Stimulated activated CD4-positive, alpha-beta T cell treated with anti-CD3 and anti-CD28 coated beads, Interleukin-12 subunit alpha, Interleukin-12 subunit beta, amount 100 ng/mL, for 24 hours (primary cell): ENCODE measurements at regions not wholly inside any gene's neighbourhood (a gene's known extent, or its start where the extent isn't known, plus 50 kb on each side); places are given as distances from the start of the nearest gene placed in this dataset.

Experiments used
- DNase-seq, 2 experiments: peaks; one replicate each; pipeline ENCODE4 v3.0.0-alpha.2; 2020; ENCODE audit warnings: low read depth in 2 of 2

DNA sequence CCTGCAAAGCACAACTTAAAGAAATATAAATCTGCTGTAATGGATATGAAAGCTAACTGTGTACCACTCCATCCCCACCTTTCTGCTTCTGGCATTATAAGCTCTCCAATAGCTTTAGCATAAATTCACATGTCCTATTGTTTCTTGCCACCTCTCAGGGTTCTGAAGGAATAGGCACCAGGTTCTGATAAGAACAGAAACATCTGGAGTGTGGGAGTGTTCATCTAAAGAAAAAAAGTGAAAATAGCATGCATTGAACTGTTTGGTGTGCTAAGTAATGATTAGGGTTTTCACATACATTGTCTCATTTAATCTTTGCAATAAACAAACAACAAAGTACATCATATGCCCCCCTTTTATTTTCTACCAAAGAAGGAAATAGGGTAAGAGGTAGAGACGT is 72.3 kb downstream of the FAM76B start:
- DNase-seq: no peak

DNA sequence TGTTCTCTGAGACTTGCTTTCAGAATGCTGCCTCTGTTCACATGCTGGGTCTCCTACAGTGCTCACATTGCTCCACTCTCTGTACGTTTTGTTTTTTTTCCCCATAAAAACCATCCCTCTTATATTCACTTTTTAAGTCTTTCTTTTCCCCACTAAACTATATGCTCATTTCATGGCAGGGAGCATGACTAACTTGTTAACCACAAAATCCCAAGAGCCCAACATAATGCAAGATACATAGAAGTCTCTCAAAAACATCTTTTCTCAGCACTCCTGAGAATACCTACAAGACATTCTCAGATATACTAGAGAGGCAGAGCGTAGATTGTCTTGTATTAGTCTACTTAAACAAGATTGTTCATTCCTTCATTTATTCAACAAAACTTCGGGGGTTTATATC is 73.3 kb downstream of the FAM76B start:
- no peak for DNase-seq

DNA sequence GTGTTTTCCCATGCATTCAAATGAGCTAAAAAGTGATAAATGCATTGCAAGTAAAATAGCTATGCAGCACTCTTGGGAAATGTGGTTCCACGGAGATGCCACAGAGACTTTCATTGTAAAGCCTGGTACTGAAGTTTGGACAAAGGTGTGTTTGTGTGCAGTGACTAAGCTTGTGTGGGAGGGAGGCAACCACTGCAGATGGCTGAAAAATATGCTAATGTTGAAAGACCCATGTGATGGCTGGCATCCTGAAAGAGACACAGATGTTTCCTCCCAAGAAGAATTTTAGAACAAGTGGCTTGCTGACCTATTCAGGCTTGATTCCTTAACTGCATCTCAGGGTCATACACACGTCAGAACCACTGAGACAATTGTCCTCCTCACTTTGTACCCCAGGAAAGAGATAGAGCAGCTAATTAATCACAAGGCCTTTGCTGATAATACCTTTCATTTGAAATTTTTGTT is 73.8 kb downstream of the FAM76B start:
- peak in 1 of 2 experiments; percentile 33 for DNase-seq

DNA sequence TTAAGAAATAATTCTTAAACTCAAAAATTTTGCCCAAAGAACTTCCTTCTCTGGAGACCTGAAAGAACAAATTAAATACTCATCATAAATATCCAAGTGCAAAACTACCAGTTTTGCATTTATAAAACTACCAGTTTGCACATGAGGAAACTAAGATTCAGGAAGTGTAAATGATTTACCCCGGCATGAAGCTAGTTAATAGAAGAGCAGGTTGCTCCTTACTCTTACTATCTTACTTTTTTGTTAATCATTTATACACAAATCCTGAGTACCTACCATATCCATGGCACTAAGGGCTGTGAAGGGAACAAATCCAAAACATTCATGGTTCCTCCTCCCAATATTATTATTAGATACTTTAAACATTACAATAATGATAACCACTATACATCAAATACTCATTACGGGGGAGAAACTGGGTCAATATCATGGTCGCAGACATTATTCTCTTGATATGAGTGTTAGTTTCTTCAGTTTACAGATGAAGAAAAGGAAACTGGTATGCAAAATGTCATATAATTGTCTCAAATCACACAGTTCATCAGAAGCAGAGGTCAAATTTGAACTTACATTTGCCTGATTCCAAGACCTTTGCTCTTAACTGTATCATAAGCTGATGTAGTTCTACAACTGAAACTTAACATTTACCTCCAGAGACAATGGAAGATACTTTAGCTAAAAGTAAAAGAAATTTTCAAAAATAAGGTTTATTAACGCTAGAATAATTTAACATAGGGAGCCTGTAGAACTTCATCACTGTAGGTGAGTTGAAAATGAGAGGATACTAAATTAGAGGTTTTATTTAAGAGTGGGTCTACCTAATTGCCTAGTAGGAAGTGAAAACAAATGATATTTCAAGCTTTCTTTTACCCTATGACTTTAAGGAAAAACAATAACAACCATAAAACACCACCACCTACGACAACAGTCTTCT is 74.5 kb downstream of the FAM76B start:
- no peak for DNase-seq

DNA sequence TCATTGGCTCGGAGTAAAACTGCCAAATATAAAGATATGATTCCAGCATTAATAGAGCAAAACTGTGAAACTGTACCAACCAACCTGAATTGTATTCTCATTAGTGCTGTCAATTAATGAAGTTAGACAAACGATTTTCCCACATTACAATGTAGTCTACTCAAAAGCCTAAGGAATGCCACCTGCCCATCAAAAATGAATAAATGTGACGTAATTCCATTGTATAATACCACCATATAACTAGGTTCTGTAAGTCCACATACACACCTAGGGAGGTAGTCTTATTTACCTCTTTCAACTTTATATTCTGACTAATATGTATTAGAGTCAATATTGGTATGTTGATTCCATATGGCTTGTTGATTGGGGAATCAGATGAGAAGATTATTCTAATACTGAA is 76.2 kb downstream of the FAM76B start:
- DNase-seq: no peak

DNA sequence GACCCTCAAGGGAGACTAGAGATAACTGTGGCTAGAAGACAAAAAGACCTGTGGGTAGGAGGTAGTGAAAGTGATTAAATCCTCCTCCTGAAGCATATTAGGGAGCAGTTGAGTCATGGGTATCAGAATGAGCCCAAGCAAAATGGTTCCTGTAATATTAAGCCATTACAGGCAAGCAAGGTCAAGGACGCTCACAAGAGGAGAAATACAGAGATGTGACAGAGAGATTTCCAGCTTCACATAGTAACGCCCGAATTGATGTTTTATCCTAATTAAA is 77.7 kb downstream of the FAM76B start:
- DNase-seq: no peak

DNA sequence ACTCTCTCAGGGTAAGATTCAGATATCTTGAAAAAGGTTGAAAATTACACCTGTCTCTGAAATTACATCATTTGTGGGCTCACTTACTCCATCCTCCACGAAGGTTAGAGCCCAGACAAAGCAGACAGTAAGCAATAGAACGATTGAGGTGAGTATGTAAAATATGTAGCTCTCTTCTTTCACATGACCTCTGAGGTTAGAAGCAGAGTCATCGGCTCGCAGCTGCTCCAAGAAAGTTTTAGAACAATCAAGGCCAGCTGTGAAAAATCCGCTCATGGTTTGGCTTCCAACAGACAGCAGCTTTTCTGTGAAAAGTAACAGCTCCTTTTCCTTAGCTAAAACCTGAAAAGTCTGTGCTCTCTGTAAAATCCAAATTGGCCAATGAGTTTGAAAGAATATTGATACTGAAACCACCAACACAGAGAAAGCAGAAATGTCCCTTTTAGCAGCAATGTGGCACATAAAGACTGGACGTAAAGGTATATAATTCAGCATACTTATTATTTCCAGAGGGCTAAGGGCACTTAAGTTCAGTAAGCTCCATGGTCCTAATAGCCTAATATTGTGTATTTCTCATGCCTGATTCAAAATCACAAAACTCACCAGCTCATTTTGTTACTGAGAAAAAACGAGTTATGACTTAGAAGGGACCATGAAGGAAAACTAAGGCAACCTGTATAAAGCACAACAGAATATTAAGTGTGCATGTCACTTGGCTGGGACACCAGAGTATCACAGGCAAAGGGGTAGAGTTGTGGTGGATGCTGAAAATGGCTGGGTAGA is 78.2 kb downstream of the FAM76B start:
- no peak for DNase-seq

DNA sequence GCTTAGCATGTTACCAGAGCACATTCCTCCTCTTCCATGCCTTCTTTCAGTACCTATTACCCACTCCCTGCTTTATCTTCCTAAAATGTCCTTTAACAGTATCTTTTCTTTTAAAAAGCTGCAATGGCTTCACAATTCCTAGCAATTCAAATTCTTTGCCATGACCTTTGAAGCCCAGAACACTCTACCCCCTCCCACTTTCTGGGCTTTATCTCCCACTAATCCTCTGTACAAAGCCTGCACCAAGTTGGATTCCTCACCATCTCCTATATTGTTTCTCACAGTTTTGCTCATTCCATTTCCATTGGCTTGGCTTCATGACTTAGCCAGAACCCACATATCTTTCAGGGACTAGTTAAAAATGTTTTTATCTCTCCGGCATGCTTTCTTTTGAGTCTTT is 80.9 kb downstream of the FAM76B start:
- no peak for DNase-seq

DNA sequence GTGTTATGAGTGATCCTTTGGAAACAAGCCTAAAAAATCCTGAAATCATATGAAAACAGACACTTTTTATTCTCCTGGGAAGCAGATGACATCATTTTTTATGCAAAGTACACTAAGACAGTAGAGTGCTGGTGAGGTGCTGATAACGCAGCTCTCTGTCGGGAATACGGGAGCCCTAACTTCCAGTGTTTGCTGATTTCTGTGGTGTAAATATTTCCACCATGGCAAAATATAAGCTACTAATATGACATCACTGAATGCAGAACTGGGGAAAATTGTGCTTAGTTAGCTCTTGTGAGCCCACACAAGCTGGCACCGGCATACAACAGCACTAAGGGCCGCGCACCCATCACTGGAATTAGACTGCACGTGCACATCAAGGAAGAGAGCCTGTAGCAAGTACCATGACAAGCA is 82.6 kb downstream of the FAM76B start:
- no peak for DNase-seq

DNA sequence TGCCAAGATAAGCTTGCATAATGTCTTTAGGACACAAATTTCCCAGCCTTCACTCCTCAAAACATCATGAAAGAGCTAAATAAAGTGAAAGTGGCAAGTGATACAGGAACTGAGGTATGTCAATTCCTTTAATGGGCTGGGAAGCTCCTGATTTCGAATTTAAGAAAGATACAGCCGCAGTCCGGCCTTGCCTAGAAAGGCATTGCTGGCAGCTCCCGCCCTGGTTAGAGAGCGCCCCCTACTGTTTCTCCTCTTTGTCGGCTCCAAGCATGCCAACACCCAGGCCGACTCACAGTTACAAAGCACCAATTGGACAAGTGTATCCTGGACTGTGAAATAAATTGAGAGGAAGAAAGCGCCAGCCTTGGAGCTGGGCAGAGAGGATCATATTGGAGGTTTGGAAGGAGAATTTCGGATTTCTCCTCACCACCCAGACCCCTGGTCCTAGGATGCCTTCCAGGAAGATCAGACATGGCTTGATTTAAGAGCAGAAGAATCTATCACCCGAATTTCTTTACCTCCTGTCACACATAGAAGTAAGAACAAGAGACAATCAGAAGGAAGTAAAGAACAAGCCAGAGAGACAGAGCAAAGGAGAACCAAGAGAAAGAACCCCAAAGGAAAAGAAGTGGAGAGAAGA is 84.0 kb downstream of the FAM76B start:
- peak; percentile 74 to 79 for DNase-seq

DNA sequence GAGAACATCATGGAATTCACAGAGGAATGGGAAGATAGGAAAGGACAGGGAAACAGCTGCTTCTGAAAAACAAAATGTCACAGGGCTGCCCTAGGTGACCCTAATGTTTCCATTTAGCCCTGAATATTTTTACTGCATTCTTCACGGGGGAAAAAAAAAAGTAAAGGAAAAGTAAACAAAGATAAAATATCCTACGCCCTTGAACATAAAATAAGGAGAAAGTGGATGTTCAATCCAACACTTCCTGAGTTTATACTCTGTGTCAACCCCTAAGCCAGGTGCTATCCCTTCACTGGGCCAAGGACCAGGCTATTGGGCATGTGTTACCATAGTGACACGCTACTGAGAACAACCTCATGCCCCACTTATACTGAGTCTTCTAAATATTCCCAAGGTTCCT is 84.7 kb downstream of the FAM76B start:
- DNase-seq: no peak

DNA sequence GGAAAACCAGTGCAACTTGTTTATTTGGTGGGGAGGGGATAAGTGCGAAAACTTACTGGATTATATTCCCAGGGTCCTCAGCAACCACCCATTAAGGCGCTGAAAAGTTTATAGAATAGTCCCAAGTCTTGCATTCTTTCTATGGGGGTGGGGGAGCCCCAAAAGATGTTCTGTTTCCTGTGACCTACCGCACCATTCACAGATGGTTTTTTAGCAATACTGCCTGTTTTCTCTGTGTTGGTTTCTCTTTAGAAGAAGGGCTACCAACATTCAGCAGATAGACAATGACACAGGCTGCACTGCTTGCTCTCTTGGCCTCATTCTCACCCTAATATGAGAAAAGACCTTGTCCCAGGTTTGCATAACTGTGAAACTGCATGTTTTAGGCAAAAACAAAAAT is 86.5 kb downstream of the FAM76B start:
- no peak for DNase-seq

DNA sequence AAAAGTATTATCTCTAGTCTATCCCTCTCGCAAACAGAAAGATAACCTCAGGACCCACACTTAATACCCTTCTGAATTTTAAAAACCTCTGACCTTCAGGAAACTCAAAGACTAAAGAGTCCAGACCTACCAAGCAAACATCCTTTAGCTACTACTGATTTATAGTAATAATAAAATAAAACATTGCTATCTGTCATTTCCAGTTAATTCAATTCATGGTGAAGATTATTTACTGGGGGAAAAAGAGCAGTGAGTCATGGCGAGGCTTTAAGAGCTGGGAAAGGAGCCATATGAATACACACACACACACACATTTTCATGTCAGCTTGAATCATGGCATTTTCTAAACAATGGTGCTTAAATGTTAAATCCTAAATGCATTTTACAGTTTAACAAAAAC is 87.1 kb downstream of the FAM76B start:
- no peak for DNase-seq

DNA sequence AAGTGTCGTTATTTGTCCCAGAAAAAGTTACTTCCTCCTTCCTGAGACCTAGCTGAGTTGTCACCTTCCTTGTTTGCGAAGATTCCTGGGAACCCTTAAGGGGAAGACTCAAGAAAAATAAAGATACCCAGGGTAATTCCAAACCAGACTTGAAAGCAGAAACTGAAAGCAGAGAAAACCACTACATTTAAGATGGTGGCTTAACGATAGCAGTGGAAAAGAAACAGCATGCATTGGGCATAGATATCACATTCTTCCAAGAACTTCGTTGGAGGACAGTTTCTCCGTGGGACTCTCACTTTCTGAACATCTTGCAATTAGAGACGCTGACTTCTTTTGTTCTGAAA is 89.1 kb downstream of the FAM76B start:
- DNase-seq: no peak

DNA sequence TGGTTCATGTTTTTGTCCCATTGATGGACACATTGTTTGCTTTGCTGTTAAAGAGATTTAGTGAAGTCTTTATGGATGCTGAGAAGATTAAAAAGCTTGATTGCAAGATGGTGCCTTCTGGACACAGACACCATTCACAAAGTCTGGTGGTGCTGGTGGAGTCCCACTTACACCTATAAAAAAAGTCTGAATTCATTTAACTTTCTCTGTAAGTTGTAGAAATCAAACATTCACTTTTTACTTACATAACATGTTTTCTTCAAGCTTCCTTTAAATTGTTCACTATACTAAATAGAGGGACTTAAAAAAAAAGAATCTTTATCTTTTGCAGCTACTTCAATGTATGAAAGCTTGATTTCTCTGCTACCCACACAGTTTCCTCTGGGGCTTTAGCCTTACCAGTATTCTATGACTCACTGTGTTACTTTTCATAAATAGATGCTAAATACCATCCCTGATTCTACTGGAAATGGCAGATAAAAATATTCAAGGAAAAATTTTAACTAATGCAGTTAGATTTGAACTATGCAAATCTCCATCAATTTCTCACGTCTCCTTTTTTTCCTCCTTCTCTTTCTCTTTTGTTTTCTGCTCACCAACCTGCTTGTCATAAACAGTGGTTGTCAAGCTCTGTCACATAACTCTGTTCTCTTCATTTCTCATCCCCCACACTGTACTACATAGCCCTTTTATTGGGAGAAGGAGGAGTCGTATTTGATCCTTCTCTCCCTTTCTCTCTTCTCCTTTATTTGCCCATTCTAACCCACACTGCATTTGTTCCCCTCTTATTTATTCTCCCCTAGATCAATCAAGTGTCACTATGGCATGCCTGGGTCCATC is 89.7 kb downstream of the FAM76B start:
- no peak for DNase-seq

DNA sequence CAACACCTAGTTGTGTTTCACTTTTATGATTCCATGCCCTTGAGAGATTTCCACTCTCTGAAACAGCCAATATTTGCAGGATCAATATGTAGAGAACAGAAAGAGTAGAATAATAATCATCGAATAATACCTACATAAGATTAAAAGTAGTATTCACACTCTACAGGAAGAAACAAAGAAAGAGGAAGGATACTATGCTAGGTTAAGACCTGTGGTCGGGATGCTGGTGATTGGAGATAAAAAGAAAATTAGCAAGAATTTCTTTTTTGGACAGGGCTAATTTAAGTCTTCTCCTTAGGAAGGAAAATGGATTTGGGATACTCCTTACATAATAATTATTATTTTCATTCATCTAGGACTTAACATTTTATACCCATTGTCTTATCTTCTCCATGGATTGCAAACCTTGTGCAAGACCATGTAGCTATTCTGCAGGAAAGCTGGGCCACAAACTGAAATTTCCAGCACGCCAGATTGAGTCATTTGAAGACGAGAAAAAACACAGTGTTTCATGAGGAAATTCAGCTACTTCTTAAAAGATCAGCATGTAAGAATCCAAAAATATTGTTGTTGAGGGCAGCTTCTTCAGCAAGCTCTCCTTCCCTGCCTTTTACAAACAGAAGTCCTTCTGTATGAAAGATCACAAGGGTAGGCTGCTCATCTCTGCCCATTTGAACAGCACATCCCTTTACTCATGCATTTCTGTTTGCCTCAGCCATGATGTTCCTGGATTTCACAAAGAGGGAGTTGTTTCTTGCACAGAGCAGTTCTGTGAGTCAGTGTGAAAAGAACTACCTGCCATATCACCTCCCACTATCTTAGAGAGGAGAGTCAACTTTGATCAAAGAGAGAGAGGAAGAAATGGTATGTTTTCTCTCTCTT is 90.7 kb downstream of the FAM76B start:
- DNase-seq: no peak

DNA sequence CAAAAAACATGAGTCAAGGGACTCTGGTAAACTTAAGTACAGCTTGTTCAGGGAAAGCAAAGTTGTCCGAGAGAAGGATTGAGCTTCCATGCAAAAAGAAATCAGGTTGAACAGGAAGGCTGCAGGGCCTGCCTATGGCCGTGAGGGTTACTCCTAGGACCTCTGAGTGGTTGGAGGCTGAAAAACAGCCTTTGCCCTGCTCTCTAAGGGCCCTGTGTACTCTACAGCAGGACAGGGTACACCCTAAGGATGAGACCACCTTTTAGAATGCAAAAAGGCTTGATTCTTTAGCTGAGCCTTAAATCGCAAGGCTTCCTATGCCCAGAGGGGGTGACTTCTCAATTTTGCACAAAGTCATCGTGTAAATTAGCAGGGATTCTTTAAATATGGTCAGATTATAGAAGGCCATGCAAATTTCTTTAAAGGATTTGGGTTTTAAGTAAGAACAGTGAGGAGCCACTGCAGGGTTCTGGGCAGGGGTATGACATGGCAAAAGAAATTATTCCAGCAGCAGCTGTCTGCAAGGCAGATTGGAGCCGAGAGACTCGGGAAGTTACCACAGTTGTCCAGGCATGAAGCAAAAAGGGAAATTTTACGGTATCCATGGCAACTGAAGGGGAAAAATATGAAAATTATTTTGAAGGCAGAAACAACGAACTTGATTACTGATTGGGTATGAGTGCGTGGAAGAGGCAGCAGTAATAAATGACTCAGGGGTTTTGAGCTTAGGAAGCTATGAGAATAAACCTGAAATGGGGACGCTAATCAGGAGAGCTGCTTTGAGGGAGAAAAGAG is 91.8 kb downstream of the FAM76B start:
- DNase-seq: no peak

DNA sequence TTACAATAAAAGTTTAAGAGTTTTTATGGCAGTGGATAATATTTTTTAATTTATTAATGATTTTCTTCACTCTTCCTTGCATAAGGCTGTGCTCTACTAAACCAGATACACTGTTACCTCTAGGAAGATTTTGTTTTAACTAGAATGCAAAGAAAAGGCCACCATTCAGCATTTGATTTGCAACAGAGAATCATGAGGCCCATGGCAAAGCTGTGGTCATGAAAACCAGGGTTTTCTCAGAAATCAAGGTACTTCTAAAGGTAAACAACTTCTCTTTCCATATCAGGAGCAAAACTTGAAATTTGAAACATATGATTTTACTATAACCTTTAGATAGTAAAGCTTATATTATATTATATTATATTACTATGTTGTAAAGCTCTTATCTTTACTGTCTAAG is 94.4 kb downstream of the FAM76B start:
- DNase-seq: no peak

DNA sequence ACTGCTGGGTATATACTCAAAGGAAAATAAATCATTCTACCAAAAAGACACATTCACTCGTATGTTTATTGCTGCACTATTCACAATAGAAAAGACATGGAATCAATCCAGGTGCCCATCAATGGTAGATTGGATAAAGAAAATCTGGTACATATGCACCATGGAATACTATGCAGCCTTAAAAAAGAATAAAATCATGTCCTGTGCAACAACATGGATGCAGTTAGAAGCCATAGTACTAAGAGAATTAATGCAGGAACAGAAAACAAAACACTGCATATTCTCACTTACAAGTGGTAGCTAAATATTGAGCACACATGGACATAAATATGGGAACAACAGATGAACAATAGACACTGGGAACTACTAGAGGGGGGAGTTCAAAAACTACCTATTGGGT is 96.3 kb downstream of the FAM76B start:
- DNase-seq: no peak
